PC-9 (cell line): ENCODE measurements at regions not wholly inside any gene's neighbourhood (a gene's known extent, or its start where the extent isn't known, plus 50 kb on each side); places are given as distances from the start of the nearest gene placed in this dataset.

ENCODE experiments used
- BruUV-seq: library from RNA; stranded (reverse); fragments of 400-500 nt; replicated peaks from 2 replicates; lab custom pipeline; 2021; lab: Mats Ljungman, UMichigan
- CTCF ChIA-PET: fragments of 300-600 bp; sonication (Branson Sonifier 250); formaldehyde crosslinking; loops from one replicate; lab custom pipeline; 2022; ENCODE audit warnings: antibody characterized with exemption; lab: Charles Lee
- POLR2A ChIA-PET: fragments of 300-600 bp; sonication (Branson Sonifier 250); formaldehyde crosslinking; loops from one replicate; lab custom pipeline; 2022; ENCODE audit warnings: antibody characterized with exemption; ENCODE audit not compliant: unreplicated experiment; lab: Charles Lee
- DNase-seq, 2 experiments: peaks; one replicate each; pipeline versions ENCODE4 v3.0.0 to v3.0.0-alpha.2; 2015 to 2022; ENCODE audit warnings: mixed read lengths in 1 of 2
- H2AFZ ChIP-seq: fragments of 200-600 bp; sonication (generic); 2 replicates; pipeline ENCODE4 v1.8.1; 2017; ENCODE audit warnings: antibody characterized with exemption
- H3F3A ChIP-seq: fragments of 200-600 bp; sonication (generic); 2 replicates; pipeline ENCODE4 v1.8.1; 2017; ENCODE audit warnings: antibody characterized with exemption, mild to moderate bottlenecking, low read depth; ENCODE audit not compliant: insufficient read depth
- H3K27ac ChIP-seq: fragments of 200-600 bp; sonication (generic); 2 replicates; pipeline ENCODE4 v1.6.1; 2016; ENCODE audit warnings: mixed run types
- H3K27me3 ChIP-seq: fragments of 200-600 bp; sonication (generic); 2 replicates; pipeline ENCODE4 v1.6.1; 2016; ENCODE audit warnings: low read depth, mixed run types; ENCODE audit not compliant: insufficient read depth
- H3K36me3 ChIP-seq: fragments of 200-600 bp; sonication (generic); 2 replicates; pipeline ENCODE4 v1.6.1; 2016; ENCODE audit warnings: low read depth, mixed run types
- H3K4me1 ChIP-seq: fragments of 200-600 bp; sonication (generic); replicated peaks from 2 replicates; pipeline ENCODE4 v1.6.1; 2016; ENCODE audit warnings: mixed run types; ENCODE audit not compliant: insufficient read depth
- H3K4me2 ChIP-seq: fragments of 200-600 bp; sonication (generic); 2 replicates; pipeline ENCODE4 v1.6.1; 2017; ENCODE audit warnings: mixed run types
- H3K4me3 ChIP-seq: fragments of 200-600 bp; sonication (generic); 2 replicates; pipeline ENCODE4 v1.6.1; 2016; ENCODE audit warnings: mixed run types
- H3K79me2 ChIP-seq: fragments of 200-600 bp; sonication (generic); 2 replicates; pipeline ENCODE4 v1.6.1; 2017; ENCODE audit warnings: low read depth, mixed run types
- H3K9me2 ChIP-seq: fragments of 200-600 bp; sonication (generic); 2 replicates; pipeline ENCODE4 v1.8.1; 2017; ENCODE audit warnings: mild to moderate bottlenecking; ENCODE audit not compliant: insufficient read depth
- H3K9me3 ChIP-seq: fragments of 200-600 bp; sonication (generic); 2 replicates; pipeline ENCODE4 v1.8.1; 2016; ENCODE audit warnings: low read depth; ENCODE audit not compliant: insufficient read depth
- H4K20me1 ChIP-seq: fragments of 200-600 bp; sonication (generic); 2 replicates; pipeline ENCODE4 v1.8.1; 2017; ENCODE audit not compliant: insufficient read depth
- EZH2 ChIP-seq: fragments of 200-600 bp; sonication (generic); IDR thresholded peaks from 2 replicates; pipeline ENCODE4 v1.8.0; 2017; ENCODE audit warnings: antibody characterized with exemption, low read depth
- intact Hi-C: fragments of 100-400 bp; cut with micrococcal nuclease; formaldehyde crosslinking; loops from one replicate; pipeline ENCODE4 v1.10.0; 2022; ENCODE audit not compliant: unreplicated experiment
- TF ChIP-seq, protein P1 (sequence below): fragments of 200-600 bp; sonication (generic); conservative IDR thresholded peaks from 2 replicates; pipeline ENCODE4 v1.6.1; 2017; ENCODE audit warnings: mixed run types, antibody characterized with exemption, mild to moderate bottlenecking, moderate library complexity

DNA sequence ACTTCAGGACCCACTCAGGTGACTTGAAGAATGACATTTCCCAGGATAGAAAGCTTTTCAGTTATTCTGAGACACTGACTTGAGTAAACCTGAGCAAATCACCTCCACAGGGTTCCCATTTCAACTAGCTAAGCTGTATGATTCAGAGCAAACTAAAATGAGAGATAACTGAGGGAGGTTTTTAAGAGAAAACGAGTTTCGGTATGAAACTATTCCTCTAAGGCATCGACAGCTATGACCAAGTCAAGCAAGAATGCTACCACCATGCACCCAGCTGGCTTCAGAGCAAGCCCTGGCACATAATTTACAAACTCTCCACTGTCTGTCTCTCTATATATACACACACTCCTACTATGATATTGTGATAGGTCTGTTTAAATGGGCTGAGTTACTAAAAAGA is 75.4 kb downstream of the PERP start:
- Histone ChIP-seq H3K4me1 (peaks cover 32% of the 10 kb centered on the region), H3K27ac (no peak overlapping the region), H3K9me2 (no peaks in the 10 kb centered on the region), H3K79me2 (no peaks in the 10 kb centered on the region), H4K20me1 (no peaks in the 10 kb centered on the region), H3K4me2 (no peak overlapping the region), H3K9me3 (no peaks in the 10 kb centered on the region), H3K27me3 (no peaks in the 10 kb centered on the region), H2AFZ (no peak overlapping the region), H3K36me3 (no peaks in the 10 kb centered on the region), H3F3A (0 out of 2 replicates have a peak, but pooled peaks cover 3% of the 10 kb centered on the region), H3K4me3 (no peak overlapping the region)
- no TSS peak for BruUV-seq
- ChIA-PET CTCF (no interaction called here), POLR2A (no interaction called here)
- no peak for DNase-seq
- TF ChIP-seq, protein P1, sequence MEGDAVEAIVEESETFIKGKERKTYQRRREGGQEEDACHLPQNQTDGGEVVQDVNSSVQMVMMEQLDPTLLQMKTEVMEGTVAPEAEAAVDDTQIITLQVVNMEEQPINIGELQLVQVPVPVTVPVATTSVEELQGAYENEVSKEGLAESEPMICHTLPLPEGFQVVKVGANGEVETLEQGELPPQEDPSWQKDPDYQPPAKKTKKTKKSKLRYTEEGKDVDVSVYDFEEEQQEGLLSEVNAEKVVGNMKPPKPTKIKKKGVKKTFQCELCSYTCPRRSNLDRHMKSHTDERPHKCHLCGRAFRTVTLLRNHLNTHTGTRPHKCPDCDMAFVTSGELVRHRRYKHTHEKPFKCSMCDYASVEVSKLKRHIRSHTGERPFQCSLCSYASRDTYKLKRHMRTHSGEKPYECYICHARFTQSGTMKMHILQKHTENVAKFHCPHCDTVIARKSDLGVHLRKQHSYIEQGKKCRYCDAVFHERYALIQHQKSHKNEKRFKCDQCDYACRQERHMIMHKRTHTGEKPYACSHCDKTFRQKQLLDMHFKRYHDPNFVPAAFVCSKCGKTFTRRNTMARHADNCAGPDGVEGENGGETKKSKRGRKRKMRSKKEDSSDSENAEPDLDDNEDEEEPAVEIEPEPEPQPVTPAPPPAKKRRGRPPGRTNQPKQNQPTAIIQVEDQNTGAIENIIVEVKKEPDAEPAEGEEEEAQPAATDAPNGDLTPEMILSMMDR, result no peak
- intact Hi-C loops, result no loop called here

DNA sequence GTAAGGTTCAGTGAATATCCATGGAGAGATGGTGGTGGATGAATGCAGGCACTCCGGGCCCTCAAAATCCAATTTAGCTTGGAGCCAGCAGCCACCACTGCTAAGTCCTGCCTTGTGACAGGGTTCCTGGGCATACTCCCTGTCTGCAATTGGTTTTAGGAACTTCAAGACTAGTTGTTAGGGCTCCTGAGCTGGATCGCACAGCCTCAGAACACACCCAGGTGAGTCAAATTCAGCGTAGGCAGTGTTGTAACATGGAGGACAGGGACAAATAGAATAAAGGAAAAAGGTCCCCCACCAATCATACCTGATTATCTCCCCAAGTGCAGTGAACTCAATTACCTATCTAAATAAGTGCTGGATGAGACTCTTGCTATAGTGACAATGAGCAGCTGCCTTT is 74.6 kb downstream of the PERP start:
- Histone ChIP-seq H3K9me2 (no peaks in the 10 kb centered on the region), H3K4me3 (no peak overlapping the region), H3K79me2 (no peaks in the 10 kb centered on the region), H3K9me3 (no peaks in the 10 kb centered on the region), H3K27me3 (no peaks in the 10 kb centered on the region), H3K27ac (no peak overlapping the region), H4K20me1 (no peaks in the 10 kb centered on the region), H3K36me3 (no peaks in the 10 kb centered on the region), H3F3A (0 out of 2 replicates have a peak, but pooled peaks cover 3% of the 10 kb centered on the region), H3K4me2 (no peak overlapping the region), H2AFZ (no peak overlapping the region), H3K4me1 (peaks cover 32% of the 10 kb centered on the region)
- ChIA-PET CTCF (no interaction called here), POLR2A (no interaction called here)
- intact Hi-C loops, result no loop called here
- DNase-seq, result no peak
- TF ChIP-seq EZH2, result no peak
- TF ChIP-seq, protein P1, result no peak
- BruUV-seq, result no TSS peak

DNA sequence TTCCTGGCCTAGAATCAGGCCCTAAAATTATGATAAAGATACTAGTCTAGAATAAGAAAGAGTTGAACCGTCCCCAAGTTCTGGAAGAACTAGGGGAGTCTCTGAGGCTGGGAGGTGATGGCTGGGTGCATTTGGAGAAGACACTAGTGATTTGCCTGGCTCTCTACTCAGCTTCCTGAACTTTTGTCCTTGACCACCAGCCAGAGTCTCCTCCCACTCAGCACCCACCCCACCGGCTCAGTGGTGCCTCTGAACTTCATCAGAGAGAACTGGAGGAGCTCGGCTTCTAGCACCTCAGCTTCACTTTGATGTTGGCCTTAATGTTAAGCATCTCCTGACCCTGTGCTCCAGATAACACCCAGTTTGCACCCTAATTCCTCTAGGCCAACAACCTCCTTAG is 73.0 kb downstream of the PERP start:
- Histone ChIP-seq H3K4me3 (no peak overlapping the region), H3K4me1 (peaks cover 22% of the 10 kb centered on the region), H3K27me3 (no peaks in the 10 kb centered on the region), H3K27ac (no peak overlapping the region), H4K20me1 (no peaks in the 10 kb centered on the region), H3K4me2 (no peak overlapping the region), H3K9me2 (no peaks in the 10 kb centered on the region), H3K36me3 (no peaks in the 10 kb centered on the region), H3K9me3 (no peaks in the 10 kb centered on the region), H2AFZ (no peak overlapping the region), H3K79me2 (no peaks in the 10 kb centered on the region), H3F3A (0 out of 2 replicates have a peak, but pooled peaks cover 3% of the 10 kb centered on the region)
- CTCF ChIA-PET, result interaction anchor here (0.7 kb wide), 1 partner anchor 10 kb away, joined by 15 read pairs; no protein-coding TSS in a partner anchor
- DNase-seq, result no peak
- POLR2A ChIA-PET, result no interaction called here
- no peak for TF ChIP-seq EZH2
- TF ChIP-seq, protein P1, result no peak
- intact Hi-C loops, result no loop called here
- BruUV-seq, result no TSS peak
